Ovary (tissue), 3 donors: ENCODE measurements at regions not wholly inside any gene's neighbourhood (a gene's known extent, or its start where the extent isn't known, plus 50 kb on each side); places are given as distances from the start of the nearest gene placed in this dataset.

ENCODE experiments used
- EP300 ChIP-seq: sonication (generic); formaldehyde crosslinking; IDR thresholded peaks from one replicate; pipeline ENCODE4 v1.6.1; 2017; ENCODE audit warnings: antibody characterized with exemption
- POLR2A ChIP-seq: fragments of 450-650 bp; IDR thresholded peaks from one replicate; pipeline ENCODE4 v1.6.1; 2017; ENCODE audit warnings: antibody characterized with exemption, mild to moderate bottlenecking, moderate library complexity
- TF ChIP-seq, protein P1 (sequence below), 3 donors: fragments of 450-650 bp in 2 of 3; fragments of 200-600 bp in 1 of 3; IDR thresholded peaks; one replicate each; pipeline versions ENCODE4 v1.5.1 to v1.8.0; 2016 to 2022; ENCODE audit warnings: antibody characterized with exemption in 3 of 3, mild to moderate bottlenecking in 1 of 3
- donor health status: DM: no; HTN: no; CAD: no.

DNA sequence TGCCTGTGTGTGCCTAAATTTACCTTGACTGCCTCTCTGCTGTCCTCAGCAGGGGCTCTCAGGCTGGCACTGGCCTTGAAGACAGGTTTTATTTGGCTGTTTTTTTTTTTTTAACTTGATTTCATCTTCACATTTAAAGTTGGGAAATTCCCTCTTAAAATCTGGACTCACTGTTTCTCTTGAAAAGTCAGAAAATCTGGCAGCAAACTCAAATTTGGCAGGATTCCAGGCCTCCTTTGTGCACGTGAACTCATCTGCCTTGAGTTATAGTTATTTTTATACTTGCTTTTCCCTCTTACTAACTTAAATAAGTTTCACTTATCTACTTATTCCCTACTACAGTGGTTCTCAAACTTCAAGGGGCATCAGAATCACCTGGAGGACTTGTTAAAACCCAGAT, 118.4 kb upstream of the MAP3K1 start:
- TF ChIP-seq, protein P1, sequence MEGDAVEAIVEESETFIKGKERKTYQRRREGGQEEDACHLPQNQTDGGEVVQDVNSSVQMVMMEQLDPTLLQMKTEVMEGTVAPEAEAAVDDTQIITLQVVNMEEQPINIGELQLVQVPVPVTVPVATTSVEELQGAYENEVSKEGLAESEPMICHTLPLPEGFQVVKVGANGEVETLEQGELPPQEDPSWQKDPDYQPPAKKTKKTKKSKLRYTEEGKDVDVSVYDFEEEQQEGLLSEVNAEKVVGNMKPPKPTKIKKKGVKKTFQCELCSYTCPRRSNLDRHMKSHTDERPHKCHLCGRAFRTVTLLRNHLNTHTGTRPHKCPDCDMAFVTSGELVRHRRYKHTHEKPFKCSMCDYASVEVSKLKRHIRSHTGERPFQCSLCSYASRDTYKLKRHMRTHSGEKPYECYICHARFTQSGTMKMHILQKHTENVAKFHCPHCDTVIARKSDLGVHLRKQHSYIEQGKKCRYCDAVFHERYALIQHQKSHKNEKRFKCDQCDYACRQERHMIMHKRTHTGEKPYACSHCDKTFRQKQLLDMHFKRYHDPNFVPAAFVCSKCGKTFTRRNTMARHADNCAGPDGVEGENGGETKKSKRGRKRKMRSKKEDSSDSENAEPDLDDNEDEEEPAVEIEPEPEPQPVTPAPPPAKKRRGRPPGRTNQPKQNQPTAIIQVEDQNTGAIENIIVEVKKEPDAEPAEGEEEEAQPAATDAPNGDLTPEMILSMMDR (IDR thresholded peaks at IDR 0.05) = no peak
- no peak for TF ChIP-seq POLR2A
- no peak for TF ChIP-seq EP300
